ENCODE measurements at regions not wholly inside any gene's neighbourhood (a gene's known extent, or its start where the extent isn't known, plus 50 kb on each side); places are given as distances from the start of the nearest gene placed in this dataset.

GRCh38 chr12:124661341-124661740 is 93.9 kb upstream of the NCOR2 start:
- peak; percentile 9 for TF ChIP-seq CTCF (IDR thresholded peaks at IDR 0.05; ENCODE audit: low read depth, low read length, missing control alignments)
- in situ Hi-C loops (cut with HindIII; ENCODE audit: low sequenced_read_pairs) = loop anchor here (10.0 kb wide), 1 partner anchor 87 kb away; no protein-coding TSS in a partner anchor
- DNase-seq (ENCODE audit: low read depth) = no peak
- no peak overlapping the region for H3K4me3 ChIP-seq (ENCODE audit: low read depth, low read length)

GRCh38 chr12:124660851-124661250 is 93.4 kb upstream of the NCOR2 start:
- TF ChIP-seq CTCF (IDR thresholded peaks at IDR 0.05; ENCODE audit: low read depth, low read length, missing control alignments) = no peak
- in situ Hi-C loops (cut with HindIII; ENCODE audit: low sequenced_read_pairs) = loop anchor here (10.0 kb wide), 1 partner anchor 86 kb away; no protein-coding TSS in a partner anchor
- no peak for DNase-seq (ENCODE audit: low read depth)
- H3K4me3 ChIP-seq (ENCODE audit: low read depth, low read length) = no peak overlapping the region

- TF ChIP-seq CTCF (IDR thresholded peaks at IDR 0.05; ENCODE audit: low read depth, low read length, missing control alignments) = no peak
- DNase-seq (ENCODE audit: low read depth) = no peak
- in situ Hi-C loops (cut with HindIII; ENCODE audit: low sequenced_read_pairs) = no loop called here
- no peak overlapping the region for H3K4me3 ChIP-seq (ENCODE audit: low read depth, low read length)
These were observed 91.5 kb upstream of the NCOR2 start for GRCh38 chr12:124658806-124659402.

- H3K4me3 ChIP-seq (ENCODE audit: low read depth, low read length) = no peak overlapping the region
- TF ChIP-seq CTCF (IDR thresholded peaks at IDR 0.05; ENCODE audit: low read depth, low read length, missing control alignments) = no peak
- in situ Hi-C loops (cut with HindIII; ENCODE audit: low sequenced_read_pairs) = no loop called here
- no peak for DNase-seq (ENCODE audit: low read depth)
These were observed 90.9 kb upstream of the NCOR2 start for GRCh38 chr12:124658302-124658701.

GRCh38 chr12:124656947-124657434 is 89.6 kb upstream of the NCOR2 start:
- TF ChIP-seq CTCF (IDR thresholded peaks at IDR 0.05; ENCODE audit: low read depth, low read length, missing control alignments) = no peak
- no peak for DNase-seq (ENCODE audit: low read depth)
- in situ Hi-C loops (cut with HindIII; ENCODE audit: low sequenced_read_pairs) = no loop called here
- no peak overlapping the region for H3K4me3 ChIP-seq (ENCODE audit: low read depth, low read length)

- no peak overlapping the region for H3K4me3 ChIP-seq (ENCODE audit: low read depth, low read length)
- peak; percentile 97 for DNase-seq (ENCODE audit: low read depth)
- no peak for TF ChIP-seq CTCF (IDR thresholded peaks at IDR 0.05; ENCODE audit: low read depth, low read length, missing control alignments)
- in situ Hi-C loops (cut with HindIII; ENCODE audit: low sequenced_read_pairs) = no loop called here
These were observed 88.5 kb upstream of the NCOR2 start for GRCh38 chr12:124655698-124656516.

Measured in astrocyte of the cerebellum (primary cell).